GDM1 (cell line): ENCODE measurements at regions not wholly inside any gene's neighbourhood (a gene's known extent, or its start where the extent isn't known, plus 50 kb on each side); places are given as distances from the start of the nearest gene placed in this dataset.
"Not testable (repeated sequence)": the region's sequence is repeated elsewhere in the genome, so short reads cannot be mapped to it uniquely, and the experiment has no call there.

Experiments
- DNase-seq: peaks from one replicate; lab custom pipeline; 2025; lab: John Stamatoyannopoulos, UW

- DNase-seq: no peak
Observed at GRCh38 chr12:115394496-115395220, 710.7 kb upstream of the TBX3 start.

- no peak for DNase-seq
Observed at GRCh38 chr12:115388139-115388538, 704.2 kb upstream of the TBX3 start.

DNA sequence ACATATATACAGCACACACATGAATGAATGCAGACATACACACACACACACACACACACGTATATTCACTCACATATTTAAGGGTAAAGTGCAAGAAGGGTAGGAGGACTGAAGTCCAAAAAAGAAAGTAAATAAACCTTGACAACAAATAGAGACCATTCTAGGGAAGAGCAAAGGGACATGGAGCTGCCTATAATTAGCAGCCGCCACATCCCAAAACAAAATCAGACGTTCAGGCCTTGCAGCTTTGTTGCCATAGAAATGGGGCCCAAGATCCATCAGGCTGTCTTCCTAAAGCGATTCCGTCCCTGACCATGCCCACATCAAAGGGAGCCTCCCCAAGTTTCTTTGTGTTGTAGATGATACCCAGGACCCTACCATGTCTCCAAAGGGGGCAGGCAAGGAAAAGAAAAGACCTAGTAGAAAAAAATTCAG is 703.5 kb upstream of the TBX3 start:
- DNase-seq: no peak

DNA sequence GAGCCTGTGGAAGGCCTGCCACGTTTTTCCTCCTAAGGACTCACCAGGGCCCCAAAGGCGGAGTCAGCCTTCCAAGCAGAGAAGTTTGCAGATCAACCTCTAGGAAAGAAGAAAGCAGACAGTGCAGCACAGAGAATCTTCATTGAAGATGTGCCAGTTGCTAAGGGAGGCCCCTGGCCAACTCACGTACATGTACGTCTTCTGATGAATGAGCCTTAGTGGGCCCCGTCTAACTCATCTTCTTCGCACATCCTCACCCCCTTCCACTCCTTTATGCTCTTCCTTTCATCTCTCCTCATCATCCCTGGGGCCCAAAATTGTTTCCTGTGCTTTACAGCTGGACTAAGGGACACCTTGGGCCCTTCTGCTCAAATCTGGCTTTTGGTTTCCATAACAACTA is 703.0 kb upstream of the TBX3 start:
- no peak for DNase-seq

DNA sequence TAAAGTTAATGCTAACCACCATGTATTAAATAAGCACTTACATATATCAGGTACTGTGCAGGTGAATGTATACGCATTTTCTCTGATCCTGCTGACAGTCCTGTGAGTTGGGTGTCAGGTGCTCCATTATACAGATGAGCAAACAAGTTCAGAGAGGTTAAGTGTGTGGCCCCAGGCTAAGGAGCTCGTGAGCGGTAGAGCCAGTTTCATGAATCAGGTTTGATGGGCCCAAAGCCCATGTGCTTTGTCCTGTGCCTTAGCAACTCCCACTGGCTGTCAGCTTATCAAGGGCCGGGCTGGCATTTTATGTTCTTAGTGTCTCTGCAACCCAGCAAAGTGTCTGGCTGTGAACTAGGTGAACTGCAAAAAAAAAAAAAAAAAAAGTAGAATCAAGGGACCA is 701.2 kb upstream of the TBX3 start:
- DNase-seq: no peak

GRCh38 chr12:115384391-115384790 is 700.4 kb upstream of the TBX3 start:
- no peak for DNase-seq

GRCh38 chr12:115383668-115384067 is 699.7 kb upstream of the TBX3 start:
- DNase-seq: no peak

GRCh38 chr12:115382681-115383080 is 698.7 kb upstream of the TBX3 start:
- no peak for DNase-seq

DNA sequence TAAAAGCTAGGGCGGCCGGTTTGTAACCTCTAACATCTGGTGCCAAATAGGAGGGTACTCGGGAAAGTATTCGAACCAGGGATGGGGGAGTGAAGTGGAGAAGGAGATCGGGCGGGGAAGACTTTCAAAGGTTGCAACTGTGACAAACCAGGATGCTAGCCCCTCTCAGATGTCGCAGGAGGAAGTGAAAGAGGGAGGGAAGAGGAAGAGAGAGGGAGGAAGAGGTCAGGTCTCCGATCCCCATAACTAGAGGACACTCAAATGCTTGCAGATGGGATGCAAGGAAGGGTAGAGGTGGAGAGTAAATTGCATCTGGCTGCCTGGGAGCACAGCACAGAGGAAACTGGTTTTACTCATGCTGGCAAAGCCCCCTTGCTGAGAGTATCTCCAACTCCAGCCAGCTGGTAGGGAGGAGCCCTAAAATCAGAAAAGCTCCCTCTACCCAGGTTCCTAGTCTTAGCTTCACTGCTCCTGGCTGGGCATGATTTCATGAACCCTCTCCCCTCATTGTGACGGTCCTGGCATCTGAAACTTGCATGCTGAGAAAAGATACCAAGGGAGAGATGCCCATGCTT is 696.7 kb upstream of the TBX3 start:
- DNase-seq: no peak

- no peak for DNase-seq
Observed at GRCh38 chr12:115378291-115378690, 694.3 kb upstream of the TBX3 start.

- no peak for DNase-seq
Observed at GRCh38 chr12:115377779-115378178, 693.8 kb upstream of the TBX3 start.

- DNase-seq: no peak
Observed at GRCh38 chr12:115377230-115377629, 693.3 kb upstream of the TBX3 start.

- DNase-seq: peak; percentile 60
Observed at GRCh38 chr12:115375186-115375991, 691.4 kb upstream of the TBX3 start.

DNA sequence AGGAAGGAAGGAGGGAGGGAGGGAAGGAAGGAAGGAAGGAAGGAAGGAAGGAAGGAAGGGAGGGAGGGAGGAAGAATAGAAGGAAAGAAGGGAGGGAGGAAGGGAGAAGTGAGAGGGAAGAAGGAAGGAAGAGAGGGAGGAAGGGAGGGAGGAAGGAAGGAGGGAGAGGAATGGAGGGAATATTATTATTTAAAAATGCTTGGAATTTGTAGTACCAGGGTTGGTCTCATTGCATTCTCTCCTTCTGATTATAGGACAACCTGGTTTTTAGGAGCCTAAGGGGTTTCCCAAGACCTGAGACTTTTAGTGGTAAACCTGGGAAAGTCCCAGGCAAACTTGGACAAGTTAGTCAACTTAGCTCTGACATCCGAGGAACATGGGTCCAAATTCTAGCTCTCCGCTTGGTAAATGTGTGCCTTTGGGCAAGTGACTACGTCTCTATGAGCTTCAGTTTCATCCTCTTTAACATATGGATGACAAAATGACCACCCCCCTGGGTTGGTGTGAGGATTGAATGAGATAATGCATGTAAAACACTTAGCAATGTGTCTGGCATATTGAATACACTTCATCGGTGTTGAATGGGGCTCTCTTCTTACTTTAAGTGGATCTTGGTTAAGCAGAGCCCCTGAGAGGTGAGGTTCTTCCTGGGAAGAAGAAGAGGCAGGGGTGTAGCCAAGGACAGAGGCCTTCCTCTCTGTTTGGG is 690.7 kb upstream of the TBX3 start:
- DNase-seq: no peak

DNA sequence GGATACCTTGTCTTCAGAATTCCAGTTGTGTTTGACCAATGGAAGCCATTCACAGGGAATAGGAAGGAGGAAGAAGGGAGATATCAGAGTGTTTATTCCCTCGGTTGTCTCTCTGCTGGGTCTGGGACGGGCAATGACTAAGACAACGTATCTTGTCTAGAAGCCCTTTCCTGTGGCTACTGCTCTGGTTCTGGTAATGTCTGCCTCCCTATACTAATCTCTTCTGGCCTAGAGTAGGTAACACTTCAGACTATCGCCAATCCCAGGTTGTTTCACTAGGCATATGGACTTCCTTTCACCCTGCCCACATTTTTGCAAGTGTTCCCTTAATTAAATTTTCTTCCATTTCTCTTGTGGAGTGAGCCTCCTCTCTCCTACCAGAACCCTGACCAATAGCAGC is 687.7 kb upstream of the TBX3 start:
- no peak for DNase-seq

DNA sequence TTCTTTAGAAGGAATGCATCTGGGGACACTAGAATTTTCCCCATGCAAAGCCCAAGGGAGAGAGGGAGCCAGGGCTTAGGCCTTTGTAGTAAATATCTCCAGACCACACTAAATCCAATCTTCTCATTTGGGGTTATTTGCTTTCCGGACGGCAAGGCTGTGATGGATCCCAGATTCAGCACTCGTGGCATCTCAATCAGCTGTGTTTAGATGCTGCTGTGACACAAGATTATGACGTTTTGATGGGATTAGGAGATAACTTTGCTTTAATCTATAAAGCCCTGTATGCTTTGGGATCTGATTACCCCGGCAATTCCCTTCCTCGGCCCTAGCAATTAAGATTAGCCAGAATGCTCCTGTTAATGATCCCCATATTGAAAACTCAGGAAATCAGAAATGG is 686.7 kb upstream of the TBX3 start:
- DNase-seq: no peak

DNA sequence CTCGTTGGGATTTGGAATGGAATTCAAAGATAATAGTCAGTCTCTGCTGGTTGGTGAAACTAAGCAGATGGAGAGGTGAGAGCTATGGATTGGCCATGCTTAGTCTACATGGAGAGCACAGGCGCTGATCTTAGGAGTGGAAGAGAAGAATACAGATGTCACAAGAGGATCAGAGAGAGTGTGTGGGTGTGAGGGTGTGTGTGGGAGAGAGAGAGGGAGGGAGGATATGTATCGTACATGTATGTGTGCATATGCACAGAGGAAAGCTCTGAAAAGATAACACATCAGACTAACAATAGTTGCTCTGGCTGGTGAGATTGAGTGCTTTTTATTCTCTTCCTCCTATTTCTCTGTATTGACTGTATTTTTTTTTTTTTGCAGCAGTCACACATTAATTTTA is 686.2 kb upstream of the TBX3 start:
- no peak for DNase-seq

- not testable (repeated sequence) for DNase-seq
Observed at GRCh38 chr12:115366277-115366676, 682.3 kb upstream of the TBX3 start.

GRCh38 chr12:115365765-115366164 is 681.8 kb upstream of the TBX3 start:
- DNase-seq: not testable (repeated sequence)

- no peak for DNase-seq
Observed at GRCh38 chr12:115364921-115365320, 680.9 kb upstream of the TBX3 start.

GRCh38 chr12:115362339-115362976 is 678.5 kb upstream of the TBX3 start:
- DNase-seq: no peak

DNA sequence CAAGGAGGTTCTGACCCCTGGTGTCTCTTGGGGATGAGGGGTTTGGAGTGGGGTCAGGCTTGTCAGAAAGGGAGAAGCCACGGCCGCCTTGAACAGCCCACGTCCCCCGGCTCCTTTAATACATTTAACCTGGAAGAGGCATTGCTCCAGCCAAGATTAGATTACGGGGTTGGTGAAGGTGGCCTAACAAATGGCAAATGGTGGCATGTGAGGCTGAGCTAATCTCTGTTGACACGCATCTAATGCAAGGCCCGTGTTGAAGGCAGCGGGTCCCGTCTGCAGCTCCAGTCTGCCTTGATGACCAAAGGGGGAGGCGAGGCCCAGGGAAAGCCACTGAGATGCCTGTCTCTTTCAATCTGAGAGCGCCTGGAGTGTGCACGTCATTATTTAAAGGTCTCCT is 673.7 kb upstream of the TBX3 start:
- DNase-seq: no peak
